Fibroblast of lung (primary cell): ENCODE measurements at regions not wholly inside any gene's neighbourhood (a gene's known extent, or its start where the extent isn't known, plus 50 kb on each side); places are given as distances from the start of the nearest gene placed in this dataset.

Experiments used
- EZH2 ChIP-seq: IDR thresholded peaks from 2 replicates; pipeline ENCODE4 v1.5.1; 2012; ENCODE audit warnings: low read length, control low read depth, mild to moderate bottlenecking; ENCODE audit errors: missing control alignments
- TF ChIP-seq, protein P1 (sequence below), 2 donors: IDR thresholded peaks in 1 of 2; conservative IDR thresholded peaks in 1 of 2; 1 replicate in 1 of 2; 2 replicates in 1 of 2; pipeline ENCODE4 v1.5.1; 2011 to 2012; ENCODE audit warnings: low read length in 2 of 2, control low read depth in 1 of 2, inconsistent platforms in 1 of 2, low read depth in 1 of 2, mild to moderate bottlenecking in 1 of 2

DNA sequence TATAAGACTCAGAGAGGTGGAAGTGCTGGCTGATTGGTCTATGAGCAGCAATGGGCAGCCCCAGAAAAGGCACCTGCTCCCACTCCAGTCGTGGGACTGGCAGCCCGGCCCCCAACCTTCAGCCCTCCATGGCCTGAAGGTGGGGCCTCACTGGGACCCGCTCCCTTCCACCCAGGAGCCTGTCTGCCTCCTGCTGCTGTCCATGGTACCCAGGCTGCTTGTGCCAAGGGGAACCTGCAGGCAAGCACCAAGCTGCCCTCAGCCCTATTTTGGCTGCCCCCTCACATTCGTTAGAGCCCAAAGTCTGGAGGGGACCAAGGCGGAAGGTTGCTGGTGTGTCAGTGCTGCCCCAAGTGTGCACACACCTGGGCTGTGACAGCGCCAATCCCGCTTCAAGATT lies 2304.9 kb downstream of the PCDH9 start:
- TF ChIP-seq, protein P1, sequence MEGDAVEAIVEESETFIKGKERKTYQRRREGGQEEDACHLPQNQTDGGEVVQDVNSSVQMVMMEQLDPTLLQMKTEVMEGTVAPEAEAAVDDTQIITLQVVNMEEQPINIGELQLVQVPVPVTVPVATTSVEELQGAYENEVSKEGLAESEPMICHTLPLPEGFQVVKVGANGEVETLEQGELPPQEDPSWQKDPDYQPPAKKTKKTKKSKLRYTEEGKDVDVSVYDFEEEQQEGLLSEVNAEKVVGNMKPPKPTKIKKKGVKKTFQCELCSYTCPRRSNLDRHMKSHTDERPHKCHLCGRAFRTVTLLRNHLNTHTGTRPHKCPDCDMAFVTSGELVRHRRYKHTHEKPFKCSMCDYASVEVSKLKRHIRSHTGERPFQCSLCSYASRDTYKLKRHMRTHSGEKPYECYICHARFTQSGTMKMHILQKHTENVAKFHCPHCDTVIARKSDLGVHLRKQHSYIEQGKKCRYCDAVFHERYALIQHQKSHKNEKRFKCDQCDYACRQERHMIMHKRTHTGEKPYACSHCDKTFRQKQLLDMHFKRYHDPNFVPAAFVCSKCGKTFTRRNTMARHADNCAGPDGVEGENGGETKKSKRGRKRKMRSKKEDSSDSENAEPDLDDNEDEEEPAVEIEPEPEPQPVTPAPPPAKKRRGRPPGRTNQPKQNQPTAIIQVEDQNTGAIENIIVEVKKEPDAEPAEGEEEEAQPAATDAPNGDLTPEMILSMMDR (conservative IDR thresholded peaks at IDR 0.05 in 1 of 2, IDR thresholded peaks at IDR 0.05 in 1 of 2; ENCODE audit: low read depth in 1 of 2, low read length in 2 of 2), result no peak
- TF ChIP-seq EZH2, result no peak
